H9 (cell line): ENCODE measurements at regions not wholly inside any gene's neighbourhood (a gene's known extent, or its start where the extent isn't known, plus 50 kb on each side); places are given as distances from the start of the nearest gene placed in this dataset.

Source experiments
- DNase-seq: peaks from one replicate; pipeline ENCODE4 v3.0.0-alpha.2; 2017
- H2AFZ ChIP-seq: one replicate; pipeline ENCODE4 v1.6.1; 2013; ENCODE audit warnings: mild to moderate bottlenecking, low read length, control low read depth, moderate library complexity
- H2AK5ac ChIP-seq: 2 replicates; pipeline ENCODE4 v1.6.1; 2013; ENCODE audit warnings: low read length, control low read depth, mixed read lengths; ENCODE audit not compliant: insufficient read length
- H2BK120ac ChIP-seq: one replicate; pipeline ENCODE4 v1.6.1; 2013; ENCODE audit warnings: low read depth, mild to moderate bottlenecking, low read length, control low read depth, inconsistent platforms; ENCODE audit not compliant: poor library complexity, severe bottlenecking
- H2BK12ac ChIP-seq: 2 replicates; pipeline ENCODE4 v1.6.1; 2013; ENCODE audit warnings: low read length, control low read depth, mixed read lengths, low read depth; ENCODE audit not compliant: insufficient read length
- H2BK15ac ChIP-seq: 2 replicates; pipeline ENCODE4 v1.6.1; 2013; ENCODE audit warnings: low read depth, low read length, control low read depth
- H2BK20ac ChIP-seq: one replicate; pipeline ENCODE4 v1.6.1; 2013; ENCODE audit warnings: low read depth, mild to moderate bottlenecking, low read length, control low read depth, inconsistent platforms; ENCODE audit not compliant: poor library complexity, severe bottlenecking
- H2BK5ac ChIP-seq: 2 replicates; pipeline ENCODE4 v1.6.1; 2013; ENCODE audit warnings: low read length, control low read depth, mixed read lengths; ENCODE audit not compliant: insufficient read length
- H3K14ac ChIP-seq: 2 replicates; pipeline ENCODE4 v1.6.1; 2013; ENCODE audit warnings: low read length, control low read depth; ENCODE audit not compliant: insufficient read depth
- H3K18ac ChIP-seq: 2 replicates; pipeline ENCODE4 v1.6.1; 2013; ENCODE audit warnings: low read depth, mild to moderate bottlenecking, mixed read lengths, low read length, control low read depth; ENCODE audit not compliant: insufficient read length
- H3K23ac ChIP-seq: 2 replicates; pipeline ENCODE4 v1.6.1; 2013; ENCODE audit warnings: low read length, control low read depth, mixed read lengths, low read depth; ENCODE audit not compliant: insufficient read length
- H3K23me2 ChIP-seq: 2 replicates; pipeline ENCODE4 v1.6.1; 2013; ENCODE audit warnings: low read depth, mild to moderate bottlenecking, mixed read lengths, low read length, control low read depth; ENCODE audit not compliant: insufficient read length, poor library complexity, severe bottlenecking
- H3K27ac ChIP-seq: 2 replicates; pipeline ENCODE4 v1.5.1; 2013; ENCODE audit warnings: low read length, control low read depth, mixed read lengths, low read depth; ENCODE audit not compliant: insufficient read length
- H3K27me3 ChIP-seq: 2 replicates; pipeline ENCODE4 v1.6.1; 2013; ENCODE audit warnings: low read length, control low read depth, inconsistent platforms; ENCODE audit not compliant: insufficient read depth
- H3K4ac ChIP-seq: 2 replicates; pipeline ENCODE4 v1.6.1; 2013; ENCODE audit warnings: low read depth, mild to moderate bottlenecking, control low read depth, inconsistent platforms, low read length, moderate library complexity
- H3K4me1 ChIP-seq: 2 replicates; pipeline ENCODE4 v1.6.1; 2013; ENCODE audit warnings: low read length, control low read depth, inconsistent platforms; ENCODE audit not compliant: insufficient read depth
- H3K4me2 ChIP-seq: 2 replicates; pipeline ENCODE4 v1.6.1; 2013; ENCODE audit warnings: low read length, control low read depth, mixed read lengths; ENCODE audit not compliant: insufficient read length, insufficient read depth
- H3K56ac ChIP-seq: 2 replicates; pipeline ENCODE4 v1.6.1; 2013; ENCODE audit warnings: low read depth, mild to moderate bottlenecking, mixed read lengths, low read length, control low read depth; ENCODE audit not compliant: insufficient read length
- H3K79me1 ChIP-seq: 2 replicates; pipeline ENCODE4 v1.6.1; 2013; ENCODE audit warnings: low read depth, mild to moderate bottlenecking, moderate library complexity, low read length, control low read depth, inconsistent platforms; ENCODE audit not compliant: insufficient read depth, poor library complexity, severe bottlenecking
- H3K79me2 ChIP-seq: 2 replicates; pipeline ENCODE4 v1.6.1; 2013; ENCODE audit warnings: low read length, control low read depth, inconsistent platforms; ENCODE audit not compliant: insufficient read depth
- H3K9ac ChIP-seq: 2 replicates; pipeline ENCODE4 v1.6.1; 2013; ENCODE audit warnings: low read length, control low read depth, mixed read lengths; ENCODE audit not compliant: insufficient read length; ENCODE audit errors: extremely low read depth
- H3K9me3 ChIP-seq: one replicate; pipeline ENCODE4 v1.6.1; 2013; ENCODE audit warnings: low read depth, low read length, inconsistent platforms; ENCODE audit not compliant: control insufficient read depth
- H3T11ph ChIP-seq: one replicate; pipeline ENCODE4 v1.6.1; 2013; ENCODE audit warnings: mild to moderate bottlenecking, low read length, control low read depth, inconsistent platforms
- H4K20me1 ChIP-seq: one replicate; pipeline ENCODE4 v1.6.1; 2013; ENCODE audit not compliant: control insufficient read depth, insufficient read length, insufficient read depth
- H4K5ac ChIP-seq: 2 replicates; pipeline ENCODE4 v1.6.1; 2013; ENCODE audit warnings: low read depth, mild to moderate bottlenecking, mixed read lengths, low read length, control low read depth; ENCODE audit not compliant: insufficient read length
- H4K8ac ChIP-seq: replicated peaks from 2 replicates; pipeline ENCODE4 v1.6.1; 2013; ENCODE audit warnings: low read length, control low read depth, mixed read lengths, low read depth; ENCODE audit not compliant: insufficient read length
- H4K91ac ChIP-seq: 2 replicates; pipeline ENCODE4 v1.6.1; 2013; ENCODE audit warnings: low read depth, mild to moderate bottlenecking, moderate library complexity, mixed read lengths, low read length, control low read depth; ENCODE audit not compliant: insufficient read length
- H3K27ac Mint-ChIP-seq, 3 experiments: 2 replicates in 2 of 3; 3 replicates in 1 of 3; pipeline ENCODE4 v1.8.0; 2020 to 2021; ENCODE audit warnings: mixed read lengths in 3 of 3, mild to moderate bottlenecking in 1 of 3, moderate library complexity in 1 of 3
- H3K27me3 Mint-ChIP-seq: 2 replicates; pipeline ENCODE4 v1.8.0; 2021; ENCODE audit warnings: low read depth, mild to moderate bottlenecking, moderate library complexity, mixed read lengths
- H3K36me3 Mint-ChIP-seq, 3 experiments: 2 replicates in 2 of 3; 3 replicates in 1 of 3; pipeline ENCODE4 v1.8.0; 2020 to 2021; ENCODE audit warnings: low read depth in 3 of 3, mixed read lengths in 3 of 3; ENCODE audit not compliant: insufficient read depth in 1 of 3
- H3K4me1 Mint-ChIP-seq, 2 experiments: 2 replicates each; pipeline ENCODE4 v1.8.0; 2020; ENCODE audit warnings: mixed read lengths in 2 of 2
- H3K4me3 Mint-ChIP-seq, 2 experiments: 2 replicates in 1 of 2; 3 replicates in 1 of 2; pipeline ENCODE4 v1.8.0; 2020 to 2021; ENCODE audit warnings: mild to moderate bottlenecking in 2 of 2, mixed read lengths in 2 of 2, moderate library complexity in 1 of 2
- H3K9me3 Mint-ChIP-seq, 2 experiments: 2 replicates in 1 of 2; 3 replicates in 1 of 2; pipeline ENCODE4 v1.8.0; 2020; ENCODE audit warnings: mild to moderate bottlenecking in 2 of 2, mixed read lengths in 2 of 2, moderate library complexity in 1 of 2
- CTCF ChIP-seq: fragments of 200-600 bp; sonication (generic); conservative IDR thresholded peaks from 3 replicates; pipeline ENCODE4 v1.8.0; 2021; ENCODE audit warnings: antibody characterized with exemption, mild to moderate bottlenecking
- WGBS: extraction: QIAGEN DNeasy Blood & Tissue Kit; methylation state at CpG from one replicate; pipeline ENCODE4 v1.1.7; 2013; ENCODE audit warnings: missing lambda C conversion rate, low lambda C conversion rate, mixed read lengths; ENCODE audit not compliant: insufficient read length; ENCODE audit errors: extremely low coverage; 5-methylcytosine and 5-hydroxymethylcytosine counted together

DNA sequence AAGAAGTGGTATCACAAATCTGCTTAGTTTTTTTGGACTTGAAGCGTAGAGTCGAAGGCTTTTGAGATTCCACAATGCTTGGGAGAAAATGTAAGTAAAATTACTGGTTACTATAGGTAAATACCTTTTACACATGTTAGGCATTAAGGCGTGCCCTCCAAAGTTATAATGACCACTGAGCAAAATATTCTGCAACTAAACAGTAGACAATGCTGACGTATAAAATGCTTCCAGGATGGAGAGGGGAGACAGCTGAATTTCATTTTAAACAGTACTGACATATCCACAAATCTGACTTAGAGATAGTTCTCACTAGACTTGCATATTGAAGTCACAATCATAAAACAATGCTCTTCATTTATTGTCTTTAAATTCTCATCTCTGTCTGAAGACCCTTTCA lies 144.5 kb upstream of the DCN start:
- H4K20me1 ChIP-seq, result no peaks in the 10 kb centered on the region
- Mint-ChIP-seq H3K4me1 (no peaks in the 10 kb centered on the region), H3K27ac (no peak overlapping the region), H3K27me3 (no peaks in the 10 kb centered on the region; the same call in 1 of the 2 replicates), H3K9me3 (no peaks in the 10 kb centered on the region), H3K36me3 (no peaks in the 10 kb centered on the region), H3K4me3 (no peak overlapping the region)
- H3K56ac ChIP-seq, result no peak overlapping the region
- no peak overlapping the region for H3K18ac ChIP-seq
- no peak overlapping the region for H2BK20ac ChIP-seq
- H3K4ac ChIP-seq, result no peak overlapping the region
- no CpG with 5 or more reads among the region's 4 CpGs for WGBS
- H3K27ac ChIP-seq, result no peak overlapping the region
- H3K79me2 ChIP-seq, result no peaks in the 10 kb centered on the region
- no peak for TF ChIP-seq CTCF
- no peak overlapping the region for H2BK120ac ChIP-seq
- no peak overlapping the region for H4K5ac ChIP-seq
- H2AK5ac ChIP-seq, result no peak overlapping the region
- no peaks in the 10 kb centered on the region for H3K4me1 ChIP-seq
- no peak overlapping the region for H2BK5ac ChIP-seq
- no peak overlapping the region for H3T11ph ChIP-seq
- no peak overlapping the region for H2AFZ ChIP-seq
- no peaks in the 10 kb centered on the region for H3K9me3 ChIP-seq
- no peak for DNase-seq
- no peak overlapping the region for H3K9ac ChIP-seq
- no peak overlapping the region for H2BK12ac ChIP-seq
- H4K91ac ChIP-seq, result no peak overlapping the region
- no peak overlapping the region for H3K23ac ChIP-seq
- H4K8ac ChIP-seq, result no peak overlapping the region
- no peaks in the 10 kb centered on the region for H3K79me1 ChIP-seq
- H3K4me2 ChIP-seq, result no peak overlapping the region
- H3K27me3 ChIP-seq, result no peaks in the 10 kb centered on the region
- no peak overlapping the region for H3K14ac ChIP-seq
- H2BK15ac ChIP-seq, result no peak overlapping the region
- H3K23me2 ChIP-seq, result no peaks in the 10 kb centered on the region
